ENCODE measurements at regions not wholly inside any gene's neighbourhood (a gene's known extent, or its start where the extent isn't known, plus 50 kb on each side); places are given as distances from the start of the nearest gene placed in this dataset.
"Not testable (repeated sequence)": the region's sequence is repeated elsewhere in the genome, so short reads cannot be mapped to it uniquely, and the experiment has no call there.

GRCh38 chr12:83656004-83656403 lies 969.3 kb downstream of the TMTC2 start:
- no peak for DNase-seq
- Histone ChIP-seq H3K9me3 (replicated peaks) (no peaks in the 10 kb centered on the region), H3K27me3 (no peaks in the 10 kb centered on the region), H3K27ac (no peak overlapping the region), H3K36me3 (no peaks in the 10 kb centered on the region), H3K4me1 (no peaks in the 10 kb centered on the region), H3K4me3 (no peak overlapping the region)

- Histone ChIP-seq H3K9me3 (replicated peaks) (no peaks in the 10 kb centered on the region), H3K36me3 (no peaks in the 10 kb centered on the region), H3K27ac (no peak overlapping the region), H3K27me3 (no peaks in the 10 kb centered on the region), H3K4me3 (no peak overlapping the region), H3K4me1 (no peaks in the 10 kb centered on the region)
- no peak for DNase-seq
Observed at GRCh38 chr12:83642205-83642604, 955.5 kb downstream of the TMTC2 start.

- H3K4me3 ChIP-seq, result no peak overlapping the region
- H3K4me1 ChIP-seq, result no peaks in the 10 kb centered on the region
- H3K27ac ChIP-seq, result no peak overlapping the region
- H3K9me3 ChIP-seq (replicated peaks), result no peaks in the 10 kb centered on the region
- H3K27me3 ChIP-seq, result no peaks in the 10 kb centered on the region
- no peaks in the 10 kb centered on the region for H3K36me3 ChIP-seq
- DNase-seq, result no peak
Observed at GRCh38 chr12:83641789-83642188, 955.1 kb downstream of the TMTC2 start.

- H3K27me3 ChIP-seq, result no peaks in the 10 kb centered on the region
- no peaks in the 10 kb centered on the region for H3K4me1 ChIP-seq
- H3K9me3 ChIP-seq (replicated peaks), result no peaks in the 10 kb centered on the region
- H3K36me3 ChIP-seq, result no peaks in the 10 kb centered on the region
- no peak for DNase-seq
- no peak overlapping the region for H3K27ac ChIP-seq
- H3K4me3 ChIP-seq, result no peak overlapping the region
Observed at GRCh38 chr12:83634726-83635267, 948.1 kb downstream of the TMTC2 start.

GRCh38 chr12:83630526-83630925 lies 943.8 kb downstream of the TMTC2 start:
- Histone ChIP-seq H3K9me3 (replicated peaks) (no peaks in the 10 kb centered on the region), H3K36me3 (no peaks in the 10 kb centered on the region), H3K4me1 (no peaks in the 10 kb centered on the region), H3K27me3 (no peaks in the 10 kb centered on the region), H3K27ac (no peak overlapping the region), H3K4me3 (no peak overlapping the region)
- no peak for DNase-seq

- Histone ChIP-seq H3K27me3 (no peaks in the 10 kb centered on the region), H3K9me3 (replicated peaks) (no peaks in the 10 kb centered on the region), H3K27ac (no peak overlapping the region), H3K4me1 (no peaks in the 10 kb centered on the region), H3K4me3 (no peak overlapping the region), H3K36me3 (no peaks in the 10 kb centered on the region)
- no peak for DNase-seq
Observed at GRCh38 chr12:83629931-83630330, 943.2 kb downstream of the TMTC2 start.

GRCh38 chr12:83622205-83622604 lies 935.5 kb downstream of the TMTC2 start:
- Histone ChIP-seq H3K4me3 (no peak overlapping the region), H3K27ac (no peak overlapping the region), H3K36me3 (no peaks in the 10 kb centered on the region), H3K9me3 (replicated peaks) (no peaks in the 10 kb centered on the region), H3K4me1 (no peaks in the 10 kb centered on the region), H3K27me3 (no peaks in the 10 kb centered on the region)
- no peak for DNase-seq

GRCh38 chr12:83619973-83620372 lies 933.3 kb downstream of the TMTC2 start:
- no peaks in the 10 kb centered on the region for H3K27me3 ChIP-seq
- H3K9me3 ChIP-seq (replicated peaks), result no peaks in the 10 kb centered on the region
- no peaks in the 10 kb centered on the region for H3K4me1 ChIP-seq
- H3K36me3 ChIP-seq, result no peaks in the 10 kb centered on the region
- no peak overlapping the region for H3K27ac ChIP-seq
- H3K4me3 ChIP-seq, result no peak overlapping the region
- DNase-seq, result no peak

- no peak for DNase-seq
- H3K27me3 ChIP-seq, result no peaks in the 10 kb centered on the region
- H3K9me3 ChIP-seq (replicated peaks), result no peaks in the 10 kb centered on the region
- no peaks in the 10 kb centered on the region for H3K36me3 ChIP-seq
- no peaks in the 10 kb centered on the region for H3K4me1 ChIP-seq
- H3K27ac ChIP-seq, result no peak overlapping the region
- H3K4me3 ChIP-seq, result no peak overlapping the region
Observed at GRCh38 chr12:83615152-83615551, 928.4 kb downstream of the TMTC2 start.

GRCh38 chr12:83613586-83614110 lies 926.9 kb downstream of the TMTC2 start:
- no peak overlapping the region for H3K4me3 ChIP-seq
- no peaks in the 10 kb centered on the region for H3K36me3 ChIP-seq
- H3K27me3 ChIP-seq, result no peaks in the 10 kb centered on the region
- no peaks in the 10 kb centered on the region for H3K4me1 ChIP-seq
- no peaks in the 10 kb centered on the region for H3K9me3 ChIP-seq (replicated peaks)
- no peak overlapping the region for H3K27ac ChIP-seq
- no peak for DNase-seq

GRCh38 chr12:83603106-83603505 lies 916.4 kb downstream of the TMTC2 start:
- Histone ChIP-seq H3K36me3 (no peaks in the 10 kb centered on the region), H3K9me3 (replicated peaks) (0 out of 2 replicates have a peak, but pooled peaks cover 2% of the 10 kb centered on the region), H3K27me3 (no peaks in the 10 kb centered on the region), H3K4me1 (no peaks in the 10 kb centered on the region), H3K27ac (no peak overlapping the region), H3K4me3 (no peak overlapping the region)
- no peak for DNase-seq

GRCh38 chr12:83575326-83575725 lies 888.6 kb downstream of the TMTC2 start:
- Histone ChIP-seq H3K27ac (no peak overlapping the region), H3K9me3 (replicated peaks) (no peaks in the 10 kb centered on the region), H3K4me1 (no peaks in the 10 kb centered on the region), H3K36me3 (no peaks in the 10 kb centered on the region), H3K4me3 (no peak overlapping the region), H3K27me3 (no peaks in the 10 kb centered on the region)
- DNase-seq, result no peak

GRCh38 chr12:83574142-83574541 lies 887.4 kb downstream of the TMTC2 start:
- no peaks in the 10 kb centered on the region for H3K4me1 ChIP-seq
- no peaks in the 10 kb centered on the region for H3K9me3 ChIP-seq (replicated peaks)
- H3K4me3 ChIP-seq, result no peak overlapping the region

GRCh38 chr12:83573671-83574070 lies 887.0 kb downstream of the TMTC2 start:
- Histone ChIP-seq H3K4me3 (no peak overlapping the region), H3K4me1 (no peaks in the 10 kb centered on the region), H3K27ac (no peak overlapping the region), H3K27me3 (no peaks in the 10 kb centered on the region), H3K36me3 (no peaks in the 10 kb centered on the region), H3K9me3 (replicated peaks) (no peaks in the 10 kb centered on the region)
- DNase-seq, result peak; percentile 2 to 6

More at GRCh38 chr12:83574142-83574541, 887.4 kb downstream of the TMTC2 start:
- DNase-seq, result no peak
- Histone ChIP-seq H3K36me3 (no peaks in the 10 kb centered on the region), H3K27ac (no peak overlapping the region), H3K27me3 (no peaks in the 10 kb centered on the region)

GRCh38 chr12:83559650-83560049 lies 872.9 kb downstream of the TMTC2 start:
- Histone ChIP-seq H3K4me1 (no peaks in the 10 kb centered on the region), H3K27me3 (no peaks in the 10 kb centered on the region), H3K9me3 (replicated peaks) (no peaks in the 10 kb centered on the region), H3K27ac (no peak overlapping the region), H3K4me3 (no peak overlapping the region), H3K36me3 (no peaks in the 10 kb centered on the region)
- no peak for DNase-seq

- not testable (repeated sequence) for H3K27me3 ChIP-seq; H3K4me1 ChIP-seq; H3K27ac ChIP-seq; H3K9me3 ChIP-seq (replicated peaks); H3K36me3 ChIP-seq; H3K4me3 ChIP-seq; DNase-seq
Observed at GRCh38 chr12:83556040-83556439, 869.3 kb downstream of the TMTC2 start.
